GM12878 (cell line): ENCODE measurements at regions not wholly inside any gene's neighbourhood (a gene's known extent, or its start where the extent isn't known, plus 50 kb on each side); places are given as distances from the start of the nearest gene placed in this dataset.

Experiments
- BCL11A ChIP-seq: IDR thresholded peaks from 2 replicates; pipeline ENCODE4 v1.6.1; 2011; ENCODE audit warnings: low read depth, low read length
- BHLHE40 ChIP-seq, 2 experiments: fragments of 450-650 bp in 1 of 2; IDR thresholded peaks; 2 replicates each; pipeline ENCODE4 v1.6.1; 2011 to 2017; ENCODE audit warnings: low read depth in 2 of 2, borderline replicate concordance in 1 of 2, improper control_type of control experiment in 1 of 2, low read length in 1 of 2, mild to moderate bottlenecking in 1 of 2
- CBX3 ChIP-seq: fragments of 200-600 bp; sonication (generic); IDR thresholded peaks from 2 replicates; pipeline ENCODE4 v1.6.1; 2016; ENCODE audit warnings: low read depth, borderline replicate concordance
- CEBPB ChIP-seq, 2 experiments: fragments of 150-350 bp in 1 of 2; IDR thresholded peaks; 2 replicates each; pipeline ENCODE4 v1.6.1; 2012 to 2014; ENCODE audit warnings: low read depth in 2 of 2, low read length in 2 of 2, borderline replicate concordance in 1 of 2, inconsistent platforms in 1 of 2
- CTCF ChIP-seq, 3 experiments: IDR thresholded peaks in 2 of 3; conservative IDR thresholded peaks in 1 of 3; 2 replicates each; pipeline ENCODE4 v1.5.1; 2011; ENCODE audit warnings: low read depth in 3 of 3, low read length in 3 of 3, mild to moderate bottlenecking in 3 of 3, control low read depth in 2 of 3, moderate library complexity in 2 of 3, inconsistent platforms in 1 of 3, mixed read lengths in 1 of 3; ENCODE audit not compliant: control insufficient read depth in 2 of 3, insufficient read depth in 1 of 3; ENCODE audit errors: extremely low read depth in 1 of 3
- EP300 ChIP-seq, 2 experiments: fragments of 150-350 bp in 1 of 2; IDR thresholded peaks; 2 replicates each; pipeline ENCODE4 v1.6.1; 2011 to 2012; ENCODE audit warnings: low read depth in 2 of 2, low read length in 2 of 2, borderline replicate concordance in 1 of 2, improper control_type of control experiment in 1 of 2, inconsistent platforms in 1 of 2; ENCODE audit not compliant: control insufficient read depth in 1 of 2
- MAX ChIP-seq: IDR thresholded peaks from 2 replicates; pipeline ENCODE4 v1.6.1; 2012; ENCODE audit warnings: low read depth, low read length, improper control_type of control experiment
- MXI1 ChIP-seq: fragments of 150-350 bp; IDR thresholded peaks from 2 replicates; pipeline ENCODE4 v1.6.1; 2011; ENCODE audit warnings: low read depth, mild to moderate bottlenecking, inconsistent platforms, low read length, improper control_type of control experiment
- RAD21 ChIP-seq: IDR thresholded peaks from 2 replicates; pipeline ENCODE4 v1.6.1; 2011; ENCODE audit warnings: mild to moderate bottlenecking, low read depth, low read length, moderate library complexity; ENCODE audit not compliant: insufficient read depth
- SMC3 ChIP-seq: IDR thresholded peaks from 2 replicates; pipeline ENCODE4 v1.6.1; 2011; ENCODE audit warnings: low read length, improper control_type of control experiment, borderline replicate concordance
- ZNF592 ChIP-seq: fragments of 450-650 bp; IDR thresholded peaks from 2 replicates; pipeline ENCODE4 v1.6.1; 2017; ENCODE audit warnings: mild to moderate bottlenecking, moderate library complexity
- TF ChIP-seq, protein P1 (sequence below): fragments of 150-350 bp; IDR thresholded peaks from 2 replicates; pipeline ENCODE4 v1.6.1; 2016; ENCODE audit warnings: low read depth, low read length
- TF ChIP-seq, protein P2 (sequence below): IDR thresholded peaks from 2 replicates; pipeline ENCODE4 v1.6.1; 2011; ENCODE audit warnings: low read depth, mild to moderate bottlenecking, low read length, moderate library complexity, borderline replicate concordance; ENCODE audit errors: extremely low read depth

DNA sequence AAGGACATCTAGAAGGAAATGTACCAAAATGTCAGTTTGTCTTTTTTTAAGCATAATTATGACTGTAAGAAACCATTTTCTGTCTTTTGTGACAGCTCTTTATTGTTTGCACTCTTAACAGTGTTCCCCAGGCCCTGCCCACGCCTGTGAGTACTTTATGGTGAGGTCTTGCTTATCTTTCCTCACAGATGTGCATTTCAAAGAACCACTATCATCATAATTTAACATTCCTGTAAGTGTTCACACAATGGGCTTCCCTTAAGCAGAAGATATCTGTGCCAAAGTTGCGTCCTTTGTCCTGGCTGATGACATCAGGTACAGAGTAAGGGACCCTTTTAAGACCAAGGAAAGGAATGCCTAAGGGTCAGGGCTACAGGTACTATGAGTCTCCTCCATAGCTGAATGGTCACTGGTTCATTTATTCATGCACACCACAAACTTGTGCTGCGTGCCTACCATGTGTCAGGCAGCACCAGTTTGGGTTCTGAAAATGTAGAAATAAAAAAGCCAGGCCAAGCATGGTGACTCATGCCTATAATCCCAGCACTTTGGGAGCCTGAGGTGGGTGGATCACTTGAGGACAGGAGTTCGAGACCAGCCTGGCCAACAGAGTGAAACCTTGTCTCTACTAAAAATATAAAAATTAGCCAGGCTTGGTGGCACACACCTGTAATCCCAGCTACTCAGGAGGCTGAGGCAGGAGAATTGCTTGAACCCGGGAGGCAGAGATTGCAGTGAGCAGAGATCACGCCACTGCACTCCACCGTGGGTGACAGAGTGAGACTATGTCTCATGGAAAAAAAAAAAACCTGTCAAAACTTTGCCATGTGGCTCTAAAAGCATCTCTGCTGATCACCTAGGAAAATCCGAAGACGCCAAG, 55.4 kb upstream of the NLK start:
- no peak for TF ChIP-seq CTCF (IDR thresholded peaks at IDR 0.05 in 2 of 3, conservative IDR thresholded peaks at IDR 0.05 in 1 of 3; ENCODE audit: control insufficient read depth in 2 of 3, extremely low read depth in 1 of 3, insufficient read depth in 1 of 3, low read depth in 3 of 3, low read length in 3 of 3)
- TF ChIP-seq RAD21, result no peak
- no peak for TF ChIP-seq CBX3
- no peak for TF ChIP-seq EP300 (IDR thresholded peaks at IDR 0.05; ENCODE audit: borderline replicate concordance in 1 of 2, control insufficient read depth in 1 of 2, low read depth in 2 of 2, low read length in 2 of 2)
- TF ChIP-seq MAX, result no peak
- no peak for TF ChIP-seq ZNF592
- no peak for TF ChIP-seq CEBPB (IDR thresholded peaks at IDR 0.05; ENCODE audit: borderline replicate concordance in 1 of 2, low read depth in 2 of 2, low read length in 2 of 2)
- TF ChIP-seq, protein P1, sequence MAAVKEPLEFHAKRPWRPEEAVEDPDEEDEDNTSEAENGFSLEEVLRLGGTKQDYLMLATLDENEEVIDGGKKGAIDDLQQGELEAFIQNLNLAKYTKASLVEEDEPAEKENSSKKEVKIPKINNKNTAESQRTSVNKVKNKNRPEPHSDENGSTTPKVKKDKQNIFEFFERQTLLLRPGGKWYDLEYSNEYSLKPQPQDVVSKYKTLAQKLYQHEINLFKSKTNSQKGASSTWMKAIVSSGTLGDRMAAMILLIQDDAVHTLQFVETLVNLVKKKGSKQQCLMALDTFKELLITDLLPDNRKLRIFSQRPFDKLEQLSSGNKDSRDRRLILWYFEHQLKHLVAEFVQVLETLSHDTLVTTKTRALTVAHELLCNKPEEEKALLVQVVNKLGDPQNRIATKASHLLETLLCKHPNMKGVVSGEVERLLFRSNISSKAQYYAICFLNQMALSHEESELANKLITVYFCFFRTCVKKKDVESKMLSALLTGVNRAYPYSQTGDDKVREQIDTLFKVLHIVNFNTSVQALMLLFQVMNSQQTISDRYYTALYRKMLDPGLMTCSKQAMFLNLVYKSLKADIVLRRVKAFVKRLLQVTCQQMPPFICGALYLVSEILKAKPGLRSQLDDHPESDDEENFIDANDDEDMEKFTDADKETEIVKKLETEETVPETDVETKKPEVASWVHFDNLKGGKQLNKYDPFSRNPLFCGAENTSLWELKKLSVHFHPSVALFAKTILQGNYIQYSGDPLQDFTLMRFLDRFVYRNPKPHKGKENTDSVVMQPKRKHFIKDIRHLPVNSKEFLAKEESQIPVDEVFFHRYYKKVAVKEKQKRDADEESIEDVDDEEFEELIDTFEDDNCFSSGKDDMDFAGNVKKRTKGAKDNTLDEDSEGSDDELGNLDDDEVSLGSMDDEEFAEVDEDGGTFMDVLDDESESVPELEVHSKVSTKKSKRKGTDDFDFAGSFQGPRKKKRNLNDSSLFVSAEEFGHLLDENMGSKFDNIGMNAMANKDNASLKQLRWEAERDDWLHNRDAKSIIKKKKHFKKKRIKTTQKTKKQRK, result no peak
- TF ChIP-seq SMC3, result no peak
- TF ChIP-seq BCL11A, result no peak
- TF ChIP-seq, protein P2, sequence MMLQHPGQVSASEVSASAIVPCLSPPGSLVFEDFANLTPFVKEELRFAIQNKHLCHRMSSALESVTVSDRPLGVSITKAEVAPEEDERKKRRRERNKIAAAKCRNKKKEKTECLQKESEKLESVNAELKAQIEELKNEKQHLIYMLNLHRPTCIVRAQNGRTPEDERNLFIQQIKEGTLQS, result no peak
- no peak for TF ChIP-seq MXI1
- no peak for TF ChIP-seq BHLHE40 (IDR thresholded peaks at IDR 0.05; ENCODE audit: borderline replicate concordance in 1 of 2, low read depth in 2 of 2, low read length in 1 of 2)
